Mammary epithelial cell (primary cell): ENCODE measurements at regions not wholly inside any gene's neighbourhood (a gene's known extent, or its start where the extent isn't known, plus 50 kb on each side); places are given as distances from the start of the nearest gene placed in this dataset.

ENCODE experiments used
- CTCF ChIP-seq, 2 donors: IDR thresholded peaks in 1 of 2; conservative IDR thresholded peaks in 1 of 2; 2 replicates each; pipeline ENCODE4 v1.5.1; 2011 to 2012; ENCODE audit warnings: inconsistent platforms in 2 of 2, low read length in 2 of 2, mild to moderate bottlenecking in 2 of 2, control low read depth in 1 of 2, low read depth in 1 of 2; ENCODE audit not compliant: insufficient read depth in 1 of 2; ENCODE audit errors: extremely low read depth in 1 of 2
- EZH2 ChIP-seq: IDR thresholded peaks from 2 replicates; pipeline ENCODE4 v1.6.1; 2012; ENCODE audit warnings: low read length, inconsistent platforms, borderline replicate concordance

GRCh38 chr13:68998056-68998455 lies 1109.6 kb upstream of the ATXN8OS start:
- TF ChIP-seq CTCF (conservative IDR thresholded peaks at IDR 0.05 in 1 of 2, IDR thresholded peaks at IDR 0.05 in 1 of 2; ENCODE audit: extremely low read depth in 1 of 2, insufficient read depth in 1 of 2, low read depth in 1 of 2, low read length in 2 of 2) = no peak
- TF ChIP-seq EZH2 = no peak
